Gastrocnemius medialis (tissue), 4 donors: ENCODE measurements at regions not wholly inside any gene's neighbourhood (a gene's known extent, or its start where the extent isn't known, plus 50 kb on each side); places are given as distances from the start of the nearest gene placed in this dataset.

Source experiments
- ATAC-seq, 2 donors: fragments of 150-250 bp; one replicate each; pipeline ENCODE4 v1.9.1; 2016
- DNase-seq, 2 donors: peaks; one replicate each; pipeline ENCODE4 v3.0.0-alpha.2; 2019
- H3K27ac ChIP-seq, 4 donors: fragments of 200-600 bp; sonication (generic); 1 replicate in 1 of 4; 2 replicates in 3 of 4; pipeline ENCODE4 v1.5.1; 2016 to 2018; ENCODE audit warnings: mild to moderate bottlenecking in 2 of 4, moderate library complexity in 1 of 4
- H3K27me3 ChIP-seq, 3 donors: fragments of 200-600 bp; sonication (generic) in 2 of 3; 1 replicate in 1 of 3; 2 replicates in 2 of 3; pipeline versions ENCODE4 v1.5.1 to v1.6.0; 2016 to 2019; ENCODE audit warnings: mild to moderate bottlenecking in 1 of 3, moderate library complexity in 1 of 3
- H3K36me3 ChIP-seq, 2 donors: fragments of 200-600 bp; sonication (generic) in 1 of 2; one replicate each; pipeline ENCODE4 v1.5.1; 2017 to 2018
- H3K4me1 ChIP-seq, 2 donors: fragments of 200-600 bp; sonication (generic) in 1 of 2; one replicate each; pipeline ENCODE4 v1.5.1; 2016 to 2017; ENCODE audit warnings: mild to moderate bottlenecking in 2 of 2
- H3K4me3 ChIP-seq, 4 donors: fragments of 200-600 bp; sonication (generic) in 3 of 4; 1 replicate in 1 of 4; 2 replicates in 3 of 4; pipeline ENCODE4 v1.5.1; 2016 to 2019; ENCODE audit warnings: mild to moderate bottlenecking in 2 of 4
- H3K9me3 ChIP-seq, 3 donors: fragments of 200-600 bp; sonication (generic) in 2 of 3; 1 replicate in 1 of 3; 2 replicates in 2 of 3; pipeline ENCODE4 v1.5.1; 2016 to 2019
- CTCF ChIP-seq, 5 experiments: fragments of 450-650 bp in 3 of 5; fragments of 200-600 bp in 2 of 5; sonication (generic) in 2 of 5; IDR thresholded peaks in 4 of 5; conservative IDR thresholded peaks in 1 of 5; 1 replicate in 4 of 5; 2 replicates in 1 of 5; pipeline ENCODE4 v1.5.1; 2016 to 2019; ENCODE audit warnings: antibody characterized with exemption in 5 of 5, mild to moderate bottlenecking in 3 of 5, moderate library complexity in 3 of 5
- POLR2A ChIP-seq, 2 donors: fragments of 450-650 bp; IDR thresholded peaks; one replicate each; pipeline ENCODE4 v1.6.1; 2017; ENCODE audit warnings: antibody characterized with exemption in 2 of 2, mild to moderate bottlenecking in 2 of 2, moderate library complexity in 2 of 2
- in situ Hi-C, 4 donors: fragments of 200-750 bp; cut with MboI; loops; one replicate each; pipeline versions ENCODE4 v1.15.0 to v1.8.0; 2017; ENCODE audit warnings: low sequenced_read_pairs in 4 of 4
- intact Hi-C: fragments of 100-400 bp; cut with DNase I; formaldehyde crosslinking; loops from one replicate; pipeline ENCODE4 v1.15.1; 2023; ENCODE audit warnings: low total_unique reads

GRCh38 chr4:167787231-167787630 lies 305.1 kb upstream of the ANXA10 start:
- no peak overlapping the region for H3K27ac ChIP-seq
- H3K4me3 ChIP-seq: no peak overlapping the region
- no peak for DNase-seq
- H3K27me3 ChIP-seq: no peaks in the 10 kb centered on the region
- no peaks in the 10 kb centered on the region for H3K36me3 ChIP-seq
- H3K4me1 ChIP-seq: peaks cover 0 to 7% of the 10 kb centered on the region in 2 donors
- TF ChIP-seq POLR2A (IDR thresholded peaks at IDR 0.05) (no peak), CTCF (IDR thresholded peaks at IDR 0.05 in 4 of 5, conservative IDR thresholded peaks at IDR 0.05 in 1 of 5) (no peak)
- ATAC-seq: no peak
- no peaks in the 10 kb centered on the region for H3K9me3 ChIP-seq
- in situ Hi-C loops (no loop called here), intact Hi-C loops (no loop called here)

- no peaks in the 10 kb centered on the region for H3K4me1 ChIP-seq
Observed at GRCh38 chr4:167802463-167803212, 289.7 kb upstream of the ANXA10 start.

GRCh38 chr4:167811958-167812357 lies 280.4 kb upstream of the ANXA10 start:
- no peaks in the 10 kb centered on the region for H3K36me3 ChIP-seq
- in situ Hi-C loops: no loop called here
- H3K4me3 ChIP-seq: no peak overlapping the region
- intact Hi-C loops: no loop called here
- DNase-seq (no peak), ATAC-seq (no peak)
- H3K27ac ChIP-seq: no peak overlapping the region
- no peaks in the 10 kb centered on the region for H3K27me3 ChIP-seq
- H3K9me3 ChIP-seq: no peaks in the 10 kb centered on the region
- H3K4me1 ChIP-seq: no peaks in the 10 kb centered on the region
- TF ChIP-seq POLR2A (IDR thresholded peaks at IDR 0.05) (no peak), CTCF (IDR thresholded peaks at IDR 0.05 in 4 of 5, conservative IDR thresholded peaks at IDR 0.05 in 1 of 5) (no peak)

More at GRCh38 chr4:167802463-167803212, 289.7 kb upstream of the ANXA10 start:
- H3K4me3 ChIP-seq: no peak overlapping the region
- ATAC-seq: no peak
- no peaks in the 10 kb centered on the region for H3K36me3 ChIP-seq
- H3K9me3 ChIP-seq: no peaks in the 10 kb centered on the region
- in situ Hi-C loops: no loop called here
- H3K27ac ChIP-seq: no peak overlapping the region
- TF ChIP-seq CTCF (IDR thresholded peaks at IDR 0.05 in 4 of 5, conservative IDR thresholded peaks at IDR 0.05 in 1 of 5): no peak
- TF ChIP-seq POLR2A (IDR thresholded peaks at IDR 0.05): no peak
- no peaks in the 10 kb centered on the region for H3K27me3 ChIP-seq
- DNase-seq: no peak
- intact Hi-C loops: no loop called here

- TF ChIP-seq CTCF (IDR thresholded peaks at IDR 0.05 in 4 of 5, conservative IDR thresholded peaks at IDR 0.05 in 1 of 5) (no peak), POLR2A (IDR thresholded peaks at IDR 0.05) (no peak)
Observed at GRCh38 chr4:167826281-167826680, 266.1 kb upstream of the ANXA10 start.

GRCh38 chr4:167831855-167832254 lies 260.5 kb upstream of the ANXA10 start:
- DNase-seq (no peak), ATAC-seq (no peak)
- Histone ChIP-seq H3K9me3 (no peaks in the 10 kb centered on the region), H3K36me3 (no peaks in the 10 kb centered on the region), H3K27ac (no peak overlapping the region), H3K27me3 (no peaks in the 10 kb centered on the region), H3K4me1 (no peaks in the 10 kb centered on the region), H3K4me3 (no peak overlapping the region)
- intact Hi-C loops: no loop called here
- in situ Hi-C loops: no loop called here
- TF ChIP-seq POLR2A (IDR thresholded peaks at IDR 0.05) (no peak), CTCF (IDR thresholded peaks at IDR 0.05 in 4 of 5, conservative IDR thresholded peaks at IDR 0.05 in 1 of 5) (no peak)

More at GRCh38 chr4:167826281-167826680, 266.1 kb upstream of the ANXA10 start:
- DNase-seq: no peak
- Histone ChIP-seq H3K27me3 (no peaks in the 10 kb centered on the region), H3K27ac (no peak overlapping the region), H3K4me1 (no peaks in the 10 kb centered on the region), H3K9me3 (no peaks in the 10 kb centered on the region), H3K36me3 (no peaks in the 10 kb centered on the region), H3K4me3 (no peak overlapping the region)
- ATAC-seq: no peak
- intact Hi-C loops (no loop called here), in situ Hi-C loops (no loop called here)
